Erythroblast (primary cell): ENCODE measurements at regions not wholly inside any gene's neighbourhood (a gene's known extent, or its start where the extent isn't known, plus 50 kb on each side); places are given as distances from the start of the nearest gene placed in this dataset.

Source experiments
- GATA1 ChIP-seq: IDR thresholded peaks from 2 replicates; pipeline ENCODE4 v1.6.1; 2011; ENCODE audit warnings: low read depth, mild to moderate bottlenecking, control low read depth, low read length, moderate library complexity
- POLR2A ChIP-seq: IDR thresholded peaks from 2 replicates; pipeline ENCODE4 v1.6.1; 2011; ENCODE audit warnings: mild to moderate bottlenecking, low read length

DNA sequence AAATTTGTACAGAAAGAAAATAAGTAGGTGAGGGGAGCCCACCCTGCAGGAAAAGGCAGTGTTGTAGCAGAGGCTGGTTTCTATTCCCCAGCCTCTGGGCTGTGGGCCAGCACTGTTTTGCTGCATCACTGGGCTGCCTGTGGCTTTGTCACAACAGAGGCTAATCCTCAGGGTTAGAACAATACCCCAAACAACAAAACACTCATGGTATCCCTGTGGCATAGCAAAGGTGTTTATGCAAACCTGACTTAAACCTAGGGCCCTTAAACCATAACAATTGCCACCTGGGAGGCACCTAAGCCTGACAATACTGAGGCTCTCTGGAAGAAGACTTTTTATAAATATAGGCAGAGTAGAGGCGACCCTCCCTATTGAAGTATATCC lies 314.7 kb downstream of the OLFM4 start:
- no peak for TF ChIP-seq POLR2A
- TF ChIP-seq GATA1, result no peak
